ENCODE measurements at regions not wholly inside any gene's neighbourhood (a gene's known extent, or its start where the extent isn't known, plus 50 kb on each side); places are given as distances from the start of the nearest gene placed in this dataset.

DNA sequence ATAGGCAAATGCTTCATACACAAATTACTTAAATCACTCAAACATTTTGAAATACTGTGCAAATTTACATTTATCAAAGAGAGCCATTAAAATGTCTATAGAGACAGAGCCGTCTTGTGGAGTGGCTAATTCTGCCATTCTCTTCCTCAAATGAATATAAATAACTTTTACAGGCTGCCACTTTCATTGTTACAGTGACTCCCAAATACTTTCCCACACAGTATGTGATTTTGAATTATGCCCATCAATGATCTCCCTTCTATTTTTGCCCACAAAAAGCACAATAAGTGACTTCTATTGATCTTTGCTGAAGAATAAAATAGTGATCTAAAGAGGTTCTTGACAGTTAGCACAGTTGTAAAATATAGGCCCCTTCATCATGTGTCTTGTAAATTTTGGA is 1244.9 kb downstream of the PCDH17 start:
- Mint-ChIP-seq H3K27ac (no peak overlapping the region), H3K4me1 (no peaks in the 10 kb centered on the region), H3K27me3 (no peaks in the 10 kb centered on the region), H3K9me3 (peaks cover 0 to 17% (median 0%) of the 10 kb centered on the region in 11 donors), H3K36me3 (no peaks in the 10 kb centered on the region), H3K4me3 (no peak overlapping the region)
- Histone ChIP-seq H3K4me1 (ENCODE audit: control insufficient read depth in 2 of 2, insufficient read depth in 2 of 2, low read length in 2 of 2) (no peaks in the 10 kb centered on the region), H3K9me3 (ENCODE audit: control insufficient read depth in 2 of 3, low read length in 3 of 3) (no peaks in the 10 kb centered on the region), H3K27me3 (ENCODE audit: control insufficient read depth in 2 of 2, insufficient read depth in 2 of 2, low read length in 2 of 2) (no peaks in the 10 kb centered on the region), H3K4me3 (ENCODE audit: low read length) (no peak overlapping the region), H3K36me3 (ENCODE audit: control insufficient read depth in 2 of 3, insufficient read depth in 3 of 3, low read length in 3 of 3) (no peaks in the 10 kb centered on the region), H3K27ac (ENCODE audit: low read depth, low read length) (no peak overlapping the region)
- ATAC-seq (no peak), DNase-seq (no peak)
- intact Hi-C loops (cut with micrococcal nuclease) = no loop called here
- ChIA-PET POLR2A (no interaction called here), CTCF (no interaction called here)

DNA sequence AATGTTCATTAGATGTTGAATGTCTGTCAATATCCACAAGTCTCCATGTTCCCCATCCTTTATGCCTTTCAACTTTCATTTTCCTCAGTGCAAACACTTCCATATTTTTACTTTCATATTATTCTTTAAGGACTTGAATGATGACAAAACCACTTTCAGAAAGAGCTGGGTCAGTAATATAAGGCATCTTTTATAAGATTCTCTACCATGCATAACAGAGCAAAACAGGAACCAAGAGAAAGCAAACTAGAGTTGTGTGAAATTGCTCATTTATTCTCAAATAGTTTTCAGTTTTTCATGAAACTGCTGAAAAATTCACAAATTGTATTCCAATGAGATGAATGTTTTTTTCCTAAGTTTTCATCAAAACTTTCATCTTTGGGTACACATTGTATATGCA is 1247.6 kb downstream of the PCDH17 start:
- no peak overlapping the region for H3K4me3 Mint-ChIP-seq
- Histone ChIP-seq H3K9me3 (ENCODE audit: control insufficient read depth in 2 of 3, low read length in 3 of 3) (no peaks in the 10 kb centered on the region), H3K27ac (ENCODE audit: low read depth, low read length) (no peak overlapping the region), H3K4me3 (ENCODE audit: low read length) (no peak overlapping the region), H3K27me3 (ENCODE audit: control insufficient read depth in 2 of 2, insufficient read depth in 2 of 2, low read length in 2 of 2) (no peaks in the 10 kb centered on the region), H3K36me3 (ENCODE audit: control insufficient read depth in 2 of 3, insufficient read depth in 3 of 3, low read length in 3 of 3) (no peaks in the 10 kb centered on the region), H3K4me1 (ENCODE audit: control insufficient read depth in 2 of 2, insufficient read depth in 2 of 2, low read length in 2 of 2) (no peaks in the 10 kb centered on the region)
- POLR2A ChIA-PET = no interaction called here
- intact Hi-C loops (cut with micrococcal nuclease) = no loop called here
- H3K4me1 Mint-ChIP-seq = no peaks in the 10 kb centered on the region
- ATAC-seq (no peak), DNase-seq (no peak)
- H3K27ac Mint-ChIP-seq = no peak overlapping the region
- CTCF ChIA-PET = no interaction called here
- peaks cover 0 to 8% (median 0%) of the 10 kb centered on the region in 11 donors for H3K9me3 Mint-ChIP-seq
- no peaks in the 10 kb centered on the region for H3K36me3 Mint-ChIP-seq
- no peaks in the 10 kb centered on the region for H3K27me3 Mint-ChIP-seq

DNA sequence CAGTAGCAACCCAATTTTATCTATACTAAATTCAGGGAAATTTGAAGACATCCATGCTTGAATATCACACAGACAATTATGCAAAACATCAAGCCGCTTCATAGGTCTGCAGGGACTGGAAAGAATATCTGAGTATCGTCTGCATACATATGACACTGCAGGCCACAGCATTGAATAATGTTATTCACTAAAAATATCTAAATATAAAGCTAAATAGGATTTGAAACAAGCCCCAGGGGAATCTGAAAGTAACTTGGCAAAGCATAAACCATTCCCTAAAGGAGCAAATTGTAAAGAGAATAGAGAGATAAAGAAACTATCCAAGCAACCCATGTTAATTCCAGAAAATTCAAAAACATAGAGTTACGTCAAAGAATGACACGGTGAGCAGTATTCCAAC is 1251.0 kb downstream of the PCDH17 start:
- Histone ChIP-seq H3K9me3 (ENCODE audit: control insufficient read depth in 2 of 3, low read length in 3 of 3) (no peaks in the 10 kb centered on the region), H3K27ac (ENCODE audit: low read depth, low read length) (no peak overlapping the region), H3K4me3 (ENCODE audit: low read length) (no peak overlapping the region), H3K4me1 (ENCODE audit: control insufficient read depth in 2 of 2, insufficient read depth in 2 of 2, low read length in 2 of 2) (no peaks in the 10 kb centered on the region), H3K36me3 (ENCODE audit: control insufficient read depth in 2 of 3, insufficient read depth in 3 of 3, low read length in 3 of 3) (no peaks in the 10 kb centered on the region), H3K27me3 (ENCODE audit: control insufficient read depth in 2 of 2, insufficient read depth in 2 of 2, low read length in 2 of 2) (no peaks in the 10 kb centered on the region)
- CTCF ChIA-PET = no interaction called here
- DNase-seq (no peak), ATAC-seq (no peak)
- Mint-ChIP-seq H3K9me3 (peaks cover 0 to 10% (median 0%) of the 10 kb centered on the region in 11 donors), H3K27me3 (no peaks in the 10 kb centered on the region), H3K36me3 (no peaks in the 10 kb centered on the region), H3K4me1 (no peaks in the 10 kb centered on the region), H3K4me3 (no peak overlapping the region), H3K27ac (no peak overlapping the region)
- POLR2A ChIA-PET = no interaction called here
- intact Hi-C loops (cut with micrococcal nuclease) = no loop called here

DNA sequence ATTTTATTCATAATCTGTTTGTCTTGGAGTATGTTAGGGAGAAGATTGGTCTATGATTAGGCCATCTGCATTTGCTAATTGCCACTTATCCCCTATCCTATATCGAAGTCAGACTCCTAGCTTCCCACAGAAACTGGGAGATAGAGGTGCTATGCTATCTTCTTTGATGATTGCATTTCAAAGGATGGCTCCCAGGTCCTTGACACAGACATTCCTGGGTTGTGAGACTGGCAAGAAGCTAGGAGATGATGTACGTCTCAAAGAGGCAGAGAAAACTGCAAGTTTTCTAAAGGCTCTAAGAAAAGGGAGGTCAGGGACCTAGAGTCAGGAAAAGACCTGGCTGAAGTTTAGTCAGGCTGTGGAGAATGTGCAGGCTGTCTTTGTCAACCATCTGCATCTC is 1251.9 kb downstream of the PCDH17 start:
- ChIA-PET CTCF (no interaction called here), POLR2A (no interaction called here)
- no peaks in the 10 kb centered on the region for H3K27me3 ChIP-seq (ENCODE audit: control insufficient read depth in 2 of 2, insufficient read depth in 2 of 2, low read length in 2 of 2)
- Mint-ChIP-seq H3K4me3 (no peak overlapping the region), H3K9me3 (peaks cover 0 to 10% (median 0%) of the 10 kb centered on the region in 11 donors), H3K27me3 (no peaks in the 10 kb centered on the region), H3K36me3 (no peaks in the 10 kb centered on the region), H3K27ac (no peak overlapping the region), H3K4me1 (no peaks in the 10 kb centered on the region)
- ATAC-seq = no peak
- H3K36me3 ChIP-seq (ENCODE audit: control insufficient read depth in 2 of 3, insufficient read depth in 3 of 3, low read length in 3 of 3) = no peaks in the 10 kb centered on the region
- no peak overlapping the region for H3K27ac ChIP-seq (ENCODE audit: low read depth, low read length)
- H3K9me3 ChIP-seq (ENCODE audit: control insufficient read depth in 2 of 3, low read length in 3 of 3) = no peaks in the 10 kb centered on the region
- no peak overlapping the region for H3K4me3 ChIP-seq (ENCODE audit: low read length)
- intact Hi-C loops (cut with micrococcal nuclease) = no loop called here
- no peaks in the 10 kb centered on the region for H3K4me1 ChIP-seq (ENCODE audit: control insufficient read depth in 2 of 2, insufficient read depth in 2 of 2, low read length in 2 of 2)
- no peak for DNase-seq

DNA sequence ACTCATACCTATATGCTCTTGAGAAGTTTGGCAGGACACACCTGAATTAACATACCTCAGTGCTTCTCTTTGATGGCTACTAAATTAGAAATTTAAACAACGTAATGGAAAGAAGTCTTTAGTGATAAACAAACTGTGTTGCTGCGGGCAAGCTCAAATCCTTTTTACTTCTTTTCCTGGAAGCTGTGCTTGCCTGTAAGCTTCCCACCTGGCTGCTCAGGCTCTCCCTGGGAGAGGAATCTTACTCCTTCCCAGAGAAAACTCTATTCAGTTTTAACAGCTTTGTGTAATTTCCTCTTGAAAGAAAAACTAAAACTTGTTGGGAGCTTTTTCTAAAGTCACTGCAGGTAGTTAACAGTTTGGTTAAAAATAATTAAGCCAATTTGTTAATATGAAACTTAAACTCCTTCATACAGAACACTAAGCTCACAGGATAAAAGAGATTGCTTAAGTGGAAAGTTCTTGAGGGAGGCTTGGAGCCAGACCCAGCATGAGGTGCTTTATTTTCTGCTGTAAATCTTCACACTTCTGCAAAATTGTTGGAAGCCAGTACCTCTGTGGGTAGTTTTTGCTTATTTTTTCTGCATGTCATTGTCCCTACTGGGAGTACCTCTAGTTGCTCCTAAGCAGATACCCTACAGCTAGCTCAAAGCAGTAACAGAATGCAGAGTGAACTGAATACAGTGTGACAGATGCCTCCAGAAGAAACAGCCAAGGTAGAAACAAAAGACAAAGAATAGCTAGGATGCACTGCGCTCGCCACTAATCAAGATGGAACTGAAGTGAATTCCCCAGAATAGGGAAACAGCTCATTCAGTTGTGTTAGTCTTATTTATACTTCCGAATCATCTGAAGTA is 1253.0 kb downstream of the PCDH17 start:
- ChIA-PET POLR2A (no interaction called here), CTCF (interaction anchor here (0.6 kb wide), 1 partner anchor 50 kb away, joined by 3 read pairs; no protein-coding TSS in a partner anchor)
- Mint-ChIP-seq H3K36me3 (no peaks in the 10 kb centered on the region), H3K4me3 (no peak overlapping the region), H3K4me1 (no peaks in the 10 kb centered on the region), H3K9me3 (peaks cover 0 to 10% (median 0%) of the 10 kb centered on the region in 11 donors), H3K27ac (no peak overlapping the region), H3K27me3 (no peaks in the 10 kb centered on the region)
- ATAC-seq = no peak
- Histone ChIP-seq H3K27me3 (ENCODE audit: control insufficient read depth in 2 of 2, insufficient read depth in 2 of 2, low read length in 2 of 2) (no peaks in the 10 kb centered on the region), H3K9me3 (ENCODE audit: control insufficient read depth in 2 of 3, low read length in 3 of 3) (no peaks in the 10 kb centered on the region), H3K27ac (ENCODE audit: low read depth, low read length) (no peak overlapping the region), H3K4me3 (ENCODE audit: low read length) (no peak overlapping the region), H3K4me1 (ENCODE audit: control insufficient read depth in 2 of 2, insufficient read depth in 2 of 2, low read length in 2 of 2) (no peaks in the 10 kb centered on the region), H3K36me3 (ENCODE audit: control insufficient read depth in 2 of 3, insufficient read depth in 3 of 3, low read length in 3 of 3) (no peaks in the 10 kb centered on the region)
- intact Hi-C loops (cut with micrococcal nuclease) = no loop called here
- DNase-seq = no peak

DNA sequence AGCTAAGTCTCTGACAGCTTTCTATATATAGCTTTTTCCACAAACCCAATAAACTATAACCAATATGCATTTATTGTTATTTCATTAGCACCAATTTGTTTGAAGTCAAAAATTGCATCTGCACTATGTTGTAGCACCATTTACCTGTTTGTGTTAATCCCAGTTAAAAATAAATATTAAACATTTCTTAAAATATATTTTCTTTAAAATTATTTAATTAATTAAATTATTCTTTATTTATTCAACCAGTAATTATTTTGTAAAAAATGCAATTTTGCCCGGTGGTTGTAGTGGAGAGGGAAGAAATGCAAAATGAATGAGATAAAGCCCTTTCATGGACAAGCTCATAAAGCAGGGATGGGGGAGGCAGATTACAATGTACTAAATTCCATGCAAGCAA is 1257.9 kb downstream of the PCDH17 start:
- no peaks in the 10 kb centered on the region for H3K27me3 Mint-ChIP-seq
- ChIA-PET POLR2A (interaction anchor here (0.6 kb wide), 1 partner anchor 26 kb away, joined by 3 read pairs; no protein-coding TSS in a partner anchor), CTCF (no interaction called here)
- DNase-seq = no peak
- H3K9me3 Mint-ChIP-seq = peaks cover 0 to 8% (median 0%) of the 10 kb centered on the region in 11 donors
- Histone ChIP-seq H3K4me3 (ENCODE audit: low read length) (no peak overlapping the region), H3K9me3 (ENCODE audit: control insufficient read depth in 2 of 3, low read length in 3 of 3) (no peaks in the 10 kb centered on the region), H3K4me1 (ENCODE audit: control insufficient read depth in 2 of 2, insufficient read depth in 2 of 2, low read length in 2 of 2) (no peaks in the 10 kb centered on the region), H3K27me3 (ENCODE audit: control insufficient read depth in 2 of 2, insufficient read depth in 2 of 2, low read length in 2 of 2) (no peaks in the 10 kb centered on the region), H3K36me3 (ENCODE audit: control insufficient read depth in 2 of 3, insufficient read depth in 3 of 3, low read length in 3 of 3) (no peaks in the 10 kb centered on the region), H3K27ac (ENCODE audit: low read depth, low read length) (no peak overlapping the region)
- intact Hi-C loops (cut with micrococcal nuclease) = no loop called here
- H3K36me3 Mint-ChIP-seq = no peaks in the 10 kb centered on the region
- ATAC-seq = no peak
- H3K4me1 Mint-ChIP-seq = no peaks in the 10 kb centered on the region
- no peak overlapping the region for H3K27ac Mint-ChIP-seq
- H3K4me3 Mint-ChIP-seq = no peak overlapping the region

DNA sequence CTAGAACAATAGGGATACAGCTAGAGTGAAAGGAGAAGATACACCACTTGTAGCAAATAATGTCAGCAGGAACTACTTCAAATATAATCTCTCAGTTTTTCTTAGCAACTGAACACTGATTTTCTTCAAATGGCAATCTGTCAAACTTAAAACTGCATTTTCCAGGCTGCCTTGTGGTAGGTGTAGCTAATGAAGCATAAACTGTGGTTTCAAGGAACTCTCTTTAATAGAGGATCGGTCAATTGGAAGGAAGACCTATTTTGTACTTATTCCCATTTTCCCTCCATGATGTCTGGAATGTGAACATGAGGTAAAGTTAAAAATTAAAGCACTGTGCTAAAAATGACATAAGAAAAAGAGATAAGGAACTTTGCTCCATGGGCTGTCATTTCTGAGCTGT is 1261.9 kb downstream of the PCDH17 start:
- H3K27me3 Mint-ChIP-seq = no peaks in the 10 kb centered on the region
- ChIA-PET POLR2A (no interaction called here), CTCF (no interaction called here)
- H3K4me3 Mint-ChIP-seq = no peak overlapping the region
- no peaks in the 10 kb centered on the region for H3K4me1 Mint-ChIP-seq
- ATAC-seq = no peak
- Histone ChIP-seq H3K4me3 (ENCODE audit: low read length) (no peak overlapping the region), H3K36me3 (ENCODE audit: control insufficient read depth in 2 of 3, insufficient read depth in 3 of 3, low read length in 3 of 3) (no peaks in the 10 kb centered on the region), H3K27ac (ENCODE audit: low read depth, low read length) (no peak overlapping the region), H3K9me3 (ENCODE audit: control insufficient read depth in 2 of 3, low read length in 3 of 3) (no peaks in the 10 kb centered on the region), H3K4me1 (ENCODE audit: control insufficient read depth in 2 of 2, insufficient read depth in 2 of 2, low read length in 2 of 2) (no peaks in the 10 kb centered on the region), H3K27me3 (ENCODE audit: control insufficient read depth in 2 of 2, insufficient read depth in 2 of 2, low read length in 2 of 2) (no peaks in the 10 kb centered on the region)
- intact Hi-C loops (cut with micrococcal nuclease) = no loop called here
- no peak for DNase-seq
- no peak overlapping the region for H3K27ac Mint-ChIP-seq
- H3K36me3 Mint-ChIP-seq = no peaks in the 10 kb centered on the region
- peaks cover 0 to 5% (median 0%) of the 10 kb centered on the region in 11 donors for H3K9me3 Mint-ChIP-seq
